SU-DHL-6 (cell line): ENCODE measurements at regions not wholly inside any gene's neighbourhood (a gene's known extent, or its start where the extent isn't known, plus 50 kb on each side); places are given as distances from the start of the nearest gene placed in this dataset.

ENCODE experiments used
- CTCF ChIP-seq: fragments of 200-600 bp; sonication (generic); IDR thresholded peaks from one replicate; pipeline ENCODE4 v1.5.1; 2017; ENCODE audit warnings: antibody characterized with exemption, mild to moderate bottlenecking, low read length, moderate library complexity; ENCODE audit not compliant: insufficient read depth, poor library complexity, severe bottlenecking
- EZH2phosphoT487 ChIP-seq: fragments of 200-600 bp; sonication (generic), shearing (Covaris generic); conservative IDR thresholded peaks from 2 replicates; pipeline ENCODE4 v1.6.1; 2018; ENCODE audit warnings: mild to moderate bottlenecking, antibody characterized with exemption, low read length, moderate library complexity, mixed read lengths

DNA sequence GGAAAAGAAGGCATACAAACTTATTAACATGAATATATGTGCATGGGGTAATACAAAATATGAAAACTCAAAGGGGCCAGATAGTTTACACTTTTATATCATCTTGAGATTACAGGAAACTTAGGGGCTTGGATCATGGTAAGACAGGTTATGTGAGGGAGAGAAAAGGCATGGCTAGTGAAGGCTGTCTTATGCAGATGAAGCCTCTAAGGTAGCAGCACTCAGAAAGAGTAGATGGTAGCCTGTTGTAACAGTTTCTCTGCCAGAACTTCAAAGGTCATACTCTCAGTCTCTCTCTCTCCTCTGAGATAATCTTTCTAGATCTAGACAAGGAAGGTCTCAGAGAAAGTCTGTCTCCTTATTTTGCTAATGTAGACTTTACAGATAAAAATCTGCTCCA lies 57.2 kb upstream of the FGF10 start:
- TF ChIP-seq CTCF (no peak), EZH2phosphoT487 (no peak)
